ENCODE measurements at regions not wholly inside any gene's neighbourhood (a gene's known extent, or its start where the extent isn't known, plus 50 kb on each side); places are given as distances from the start of the nearest gene placed in this dataset.
"Not testable (repeated sequence)": the region's sequence is repeated elsewhere in the genome, so short reads cannot be mapped to it uniquely, and the experiment has no call there.

DNA sequence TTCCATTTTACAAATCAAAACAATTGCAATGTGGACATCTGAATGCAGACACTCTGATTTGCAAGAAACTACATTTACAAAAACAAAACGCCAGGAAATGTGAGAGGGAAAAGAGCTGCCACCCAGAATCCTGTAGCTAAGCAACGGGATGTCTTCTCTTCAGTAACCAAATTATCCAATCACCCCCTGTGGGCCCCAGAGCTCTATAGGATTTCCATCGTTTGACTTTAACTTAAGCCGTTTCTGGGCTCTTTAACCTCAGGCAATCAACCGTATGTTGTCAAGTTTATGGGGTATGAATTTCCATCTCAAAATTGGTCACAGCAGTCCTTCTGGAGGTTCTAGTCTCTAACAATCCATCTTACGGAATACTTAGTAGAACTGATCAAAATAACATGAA, 240.5 kb downstream of the ETV1 start:
- no peak for ATAC-seq
- TF ChIP-seq RARB (CRISPR knock-in tag; IDR thresholded peaks at IDR 0.05) = no peak

DNA sequence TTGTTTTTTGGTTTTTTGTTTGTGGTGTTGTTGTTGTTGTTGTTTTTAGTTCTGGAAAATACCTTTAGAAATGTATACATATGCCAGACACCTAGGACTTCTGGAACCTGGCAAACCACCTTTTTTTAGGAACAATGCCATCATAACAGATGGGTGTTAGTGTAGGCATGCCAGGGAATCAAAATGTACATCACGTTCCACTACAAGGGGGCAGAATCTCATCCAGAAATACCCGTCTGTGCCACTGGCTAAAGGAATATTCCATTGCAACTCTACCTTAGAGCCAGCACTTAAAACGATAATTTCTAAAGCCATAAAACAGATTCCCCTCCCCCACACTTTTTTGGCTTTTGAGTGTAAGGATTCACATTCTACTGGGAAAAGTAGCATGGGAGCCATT, 239.8 kb downstream of the ETV1 start:
- no peak for TF ChIP-seq ZNF8 (CRISPR knock-in tag; IDR thresholded peaks at IDR 0.05)
- TF ChIP-seq ZFP3 (CRISPR knock-in tag; IDR thresholded peaks at IDR 0.05) = no peak
- no peak for TF ChIP-seq ZNF70 (CRISPR knock-in tag; IDR thresholded peaks at IDR 0.05)
- TF ChIP-seq CSDC2 (CRISPR knock-in tag; IDR thresholded peaks at IDR 0.05) = no peak
- TF ChIP-seq TOX (CRISPR knock-in tag; IDR thresholded peaks at IDR 0.05; ENCODE audit: borderline replicate concordance) = no peak
- ATAC-seq = no peak

DNA sequence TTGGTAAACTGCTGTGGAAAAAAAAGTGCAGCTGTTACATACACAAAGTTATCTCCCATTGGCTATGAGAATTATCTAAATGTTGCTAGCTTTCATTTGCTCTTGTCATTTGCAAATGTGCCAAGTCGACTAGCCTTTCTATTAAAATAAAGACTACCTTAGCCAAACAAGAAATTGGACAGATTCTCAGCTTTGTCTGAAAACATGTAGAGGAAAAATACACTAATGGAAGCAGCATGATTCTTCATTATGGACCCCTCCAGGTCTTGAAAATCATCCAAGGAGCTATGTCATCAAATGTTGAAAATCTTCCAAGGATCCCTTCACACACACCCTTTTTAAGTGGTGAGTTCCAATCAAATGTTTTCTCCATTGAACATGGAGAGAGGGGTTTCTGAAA, 237.7 kb downstream of the ETV1 start:
- no peak for ATAC-seq
- TF ChIP-seq, protein P1, sequence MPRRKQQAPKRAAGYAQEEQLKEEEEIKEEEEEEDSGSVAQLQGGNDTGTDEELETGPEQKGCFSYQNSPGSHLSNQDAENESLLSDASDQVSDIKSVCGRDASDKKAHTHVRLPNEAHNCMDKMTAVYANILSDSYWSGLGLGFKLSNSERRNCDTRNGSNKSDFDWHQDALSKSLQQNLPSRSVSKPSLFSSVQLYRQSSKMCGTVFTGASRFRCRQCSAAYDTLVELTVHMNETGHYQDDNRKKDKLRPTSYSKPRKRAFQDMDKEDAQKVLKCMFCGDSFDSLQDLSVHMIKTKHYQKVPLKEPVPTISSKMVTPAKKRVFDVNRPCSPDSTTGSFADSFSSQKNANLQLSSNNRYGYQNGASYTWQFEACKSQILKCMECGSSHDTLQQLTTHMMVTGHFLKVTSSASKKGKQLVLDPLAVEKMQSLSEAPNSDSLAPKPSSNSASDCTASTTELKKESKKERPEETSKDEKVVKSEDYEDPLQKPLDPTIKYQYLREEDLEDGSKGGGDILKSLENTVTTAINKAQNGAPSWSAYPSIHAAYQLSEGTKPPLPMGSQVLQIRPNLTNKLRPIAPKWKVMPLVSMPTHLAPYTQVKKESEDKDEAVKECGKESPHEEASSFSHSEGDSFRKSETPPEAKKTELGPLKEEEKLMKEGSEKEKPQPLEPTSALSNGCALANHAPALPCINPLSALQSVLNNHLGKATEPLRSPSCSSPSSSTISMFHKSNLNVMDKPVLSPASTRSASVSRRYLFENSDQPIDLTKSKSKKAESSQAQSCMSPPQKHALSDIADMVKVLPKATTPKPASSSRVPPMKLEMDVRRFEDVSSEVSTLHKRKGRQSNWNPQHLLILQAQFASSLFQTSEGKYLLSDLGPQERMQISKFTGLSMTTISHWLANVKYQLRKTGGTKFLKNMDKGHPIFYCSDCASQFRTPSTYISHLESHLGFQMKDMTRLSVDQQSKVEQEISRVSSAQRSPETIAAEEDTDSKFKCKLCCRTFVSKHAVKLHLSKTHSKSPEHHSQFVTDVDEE (CRISPR knock-in tag; IDR thresholded peaks at IDR 0.05) = no peak
- TF ChIP-seq ZNF8 (CRISPR knock-in tag; IDR thresholded peaks at IDR 0.05) (no peak), CSDC2 (CRISPR knock-in tag; IDR thresholded peaks at IDR 0.05) (no peak), TOX (CRISPR knock-in tag; IDR thresholded peaks at IDR 0.05; ENCODE audit: borderline replicate concordance) (no peak)
- TF ChIP-seq, protein P2, sequence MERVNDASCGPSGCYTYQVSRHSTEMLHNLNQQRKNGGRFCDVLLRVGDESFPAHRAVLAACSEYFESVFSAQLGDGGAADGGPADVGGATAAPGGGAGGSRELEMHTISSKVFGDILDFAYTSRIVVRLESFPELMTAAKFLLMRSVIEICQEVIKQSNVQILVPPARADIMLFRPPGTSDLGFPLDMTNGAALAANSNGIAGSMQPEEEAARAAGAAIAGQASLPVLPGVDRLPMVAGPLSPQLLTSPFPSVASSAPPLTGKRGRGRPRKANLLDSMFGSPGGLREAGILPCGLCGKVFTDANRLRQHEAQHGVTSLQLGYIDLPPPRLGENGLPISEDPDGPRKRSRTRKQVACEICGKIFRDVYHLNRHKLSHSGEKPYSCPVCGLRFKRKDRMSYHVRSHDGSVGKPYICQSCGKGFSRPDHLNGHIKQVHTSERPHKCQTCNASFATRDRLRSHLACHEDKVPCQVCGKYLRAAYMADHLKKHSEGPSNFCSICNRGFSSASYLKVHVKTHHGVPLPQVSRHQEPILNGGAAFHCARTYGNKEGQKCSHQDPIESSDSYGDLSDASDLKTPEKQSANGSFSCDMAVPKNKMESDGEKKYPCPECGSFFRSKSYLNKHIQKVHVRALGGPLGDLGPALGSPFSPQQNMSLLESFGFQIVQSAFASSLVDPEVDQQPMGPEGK (CRISPR knock-in tag; IDR thresholded peaks at IDR 0.05; ENCODE audit: borderline replicate concordance) = no peak
- TF ChIP-seq, protein P3, sequence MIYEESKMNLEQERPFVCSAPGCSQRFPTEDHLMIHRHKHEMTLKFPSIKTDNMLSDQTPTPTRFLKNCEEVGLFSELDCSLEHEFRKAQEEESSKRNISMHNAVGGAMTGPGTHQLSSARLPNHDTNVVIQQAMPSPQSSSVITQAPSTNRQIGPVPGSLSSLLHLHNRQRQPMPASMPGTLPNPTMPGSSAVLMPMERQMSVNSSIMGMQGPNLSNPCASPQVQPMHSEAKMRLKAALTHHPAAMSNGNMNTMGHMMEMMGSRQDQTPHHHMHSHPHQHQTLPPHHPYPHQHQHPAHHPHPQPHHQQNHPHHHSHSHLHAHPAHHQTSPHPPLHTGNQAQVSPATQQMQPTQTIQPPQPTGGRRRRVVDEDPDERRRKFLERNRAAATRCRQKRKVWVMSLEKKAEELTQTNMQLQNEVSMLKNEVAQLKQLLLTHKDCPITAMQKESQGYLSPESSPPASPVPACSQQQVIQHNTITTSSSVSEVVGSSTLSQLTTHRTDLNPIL (CRISPR knock-in tag; IDR thresholded peaks at IDR 0.05; ENCODE audit: low read depth) = no peak

DNA sequence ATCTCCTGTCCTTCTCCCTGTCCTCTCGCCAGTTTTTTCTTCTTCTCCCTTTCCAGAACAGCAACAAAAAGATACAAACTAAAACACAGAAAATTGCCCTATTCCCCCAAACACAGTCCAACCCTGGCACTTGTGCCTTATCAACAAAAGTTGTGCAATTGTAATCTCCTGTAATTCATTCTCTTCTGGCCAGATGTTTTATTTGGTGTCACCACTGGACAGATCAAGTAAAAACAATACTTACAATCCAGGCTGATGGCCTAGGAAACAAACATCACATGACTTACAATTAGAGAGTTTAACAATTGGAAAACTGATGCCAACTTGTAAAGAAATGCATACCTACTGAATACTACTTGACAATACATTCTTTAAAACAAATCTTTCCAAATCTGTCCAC, 231.6 kb downstream of the ETV1 start:
- ATAC-seq = no peak

DNA sequence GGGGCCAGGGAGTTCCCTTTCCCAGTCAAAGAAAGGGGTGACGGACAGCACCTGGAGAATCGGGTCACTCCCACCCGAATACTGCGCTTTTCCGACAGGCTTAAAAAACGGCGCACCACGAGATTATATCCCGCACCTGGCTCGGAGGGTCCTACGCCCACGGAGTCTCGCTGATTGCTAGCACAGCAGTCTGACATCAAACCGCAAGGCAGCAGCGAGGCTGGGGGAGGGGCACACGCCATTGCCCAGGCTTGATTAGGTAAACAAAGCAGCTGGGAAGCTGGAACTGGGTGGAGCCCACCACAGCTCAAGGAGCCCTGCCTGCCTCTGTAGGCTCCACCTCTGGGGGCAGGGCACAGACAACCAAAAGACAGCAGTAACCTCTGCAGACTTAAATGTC, 223.6 kb downstream of the ETV1 start:
- not testable (repeated sequence) for ATAC-seq

More for the DNA sequence above, 231.6 kb downstream of the ETV1 start:
- TF ChIP-seq TOX (CRISPR knock-in tag; IDR thresholded peaks at IDR 0.05; ENCODE audit: borderline replicate concordance) = no peak
- TF ChIP-seq PPARA (CRISPR knock-in tag; IDR thresholded peaks at IDR 0.05; ENCODE audit: borderline replicate concordance) = no peak
- TF ChIP-seq ZFP30 (CRISPR knock-in tag; IDR thresholded peaks at IDR 0.05) = no peak
- no peak for TF ChIP-seq SNAI2 (CRISPR knock-in tag; IDR thresholded peaks at IDR 0.05)
- no peak for TF ChIP-seq TCF4 (CRISPR knock-in tag; IDR thresholded peaks at IDR 0.05; ENCODE audit: borderline replicate concordance)
- TF ChIP-seq, protein P4, sequence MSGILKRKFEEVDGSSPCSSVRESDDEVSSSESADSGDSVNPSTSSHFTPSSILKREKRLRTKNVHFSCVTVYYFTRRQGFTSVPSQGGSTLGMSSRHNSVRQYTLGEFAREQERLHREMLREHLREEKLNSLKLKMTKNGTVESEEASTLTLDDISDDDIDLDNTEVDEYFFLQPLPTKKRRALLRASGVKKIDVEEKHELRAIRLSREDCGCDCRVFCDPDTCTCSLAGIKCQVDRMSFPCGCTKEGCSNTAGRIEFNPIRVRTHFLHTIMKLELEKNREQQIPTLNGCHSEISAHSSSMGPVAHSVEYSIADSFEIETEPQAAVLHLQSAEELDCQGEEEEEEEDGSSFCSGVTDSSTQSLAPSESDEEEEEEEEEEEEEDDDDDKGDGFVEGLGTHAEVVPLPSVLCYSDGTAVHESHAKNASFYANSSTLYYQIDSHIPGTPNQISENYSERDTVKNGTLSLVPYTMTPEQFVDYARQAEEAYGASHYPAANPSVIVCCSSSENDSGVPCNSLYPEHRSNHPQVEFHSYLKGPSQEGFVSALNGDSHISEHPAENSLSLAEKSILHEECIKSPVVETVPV (CRISPR knock-in tag; IDR thresholded peaks at IDR 0.05) = no peak

DNA sequence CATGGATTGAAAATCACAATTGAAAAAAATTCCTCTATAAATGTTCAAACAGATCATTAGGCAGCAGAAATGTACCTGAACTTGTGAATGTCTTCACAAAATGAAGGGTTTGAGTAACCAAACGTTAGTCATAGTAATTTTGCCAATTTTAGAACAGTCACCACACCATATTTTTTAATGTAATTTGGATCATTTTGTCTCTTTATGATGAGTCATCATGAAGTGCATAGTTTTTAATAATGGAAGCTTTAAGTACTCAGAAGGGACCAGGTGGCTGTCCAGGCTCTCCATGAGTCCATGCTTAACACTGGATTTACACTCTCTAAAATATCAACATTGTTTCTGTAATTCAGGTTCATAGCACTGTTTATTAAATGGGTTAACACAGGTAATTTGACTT, 219.2 kb downstream of the ETV1 start:
- peak; percentile 39; the same call in 2 of the 3 replicates for ATAC-seq
- no peak for TF ChIP-seq ZNF565 (CRISPR knock-in tag; conservative IDR thresholded peaks at IDR 0.05; ENCODE audit: low read depth)
- TF ChIP-seq, protein P4 (CRISPR knock-in tag; IDR thresholded peaks at IDR 0.05) = no peak
- TF ChIP-seq PPARA (CRISPR knock-in tag; IDR thresholded peaks at IDR 0.05; ENCODE audit: borderline replicate concordance) = no peak
- TF ChIP-seq, protein P5, sequence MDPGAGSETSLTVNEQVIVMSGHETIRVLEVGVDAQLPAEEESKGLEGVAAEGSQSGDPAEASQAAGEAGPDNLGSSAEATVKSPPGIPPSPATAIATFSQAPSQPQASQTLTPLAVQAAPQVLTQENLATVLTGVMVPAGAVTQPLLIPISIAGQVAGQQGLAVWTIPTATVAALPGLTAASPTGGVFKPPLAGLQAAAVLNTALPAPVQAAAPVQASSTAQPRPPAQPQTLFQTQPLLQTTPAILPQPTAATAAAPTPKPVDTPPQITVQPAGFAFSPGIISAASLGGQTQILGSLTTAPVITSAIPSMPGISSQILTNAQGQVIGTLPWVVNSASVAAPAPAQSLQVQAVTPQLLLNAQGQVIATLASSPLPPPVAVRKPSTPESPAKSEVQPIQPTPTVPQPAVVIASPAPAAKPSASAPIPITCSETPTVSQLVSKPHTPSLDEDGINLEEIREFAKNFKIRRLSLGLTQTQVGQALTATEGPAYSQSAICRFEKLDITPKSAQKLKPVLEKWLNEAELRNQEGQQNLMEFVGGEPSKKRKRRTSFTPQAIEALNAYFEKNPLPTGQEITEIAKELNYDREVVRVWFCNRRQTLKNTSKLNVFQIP (CRISPR knock-in tag; IDR thresholded peaks at IDR 0.05; ENCODE audit: borderline replicate concordance, low read depth) = no peak
- TF ChIP-seq SNAI2 (CRISPR knock-in tag; IDR thresholded peaks at IDR 0.05) = no peak
- no peak for TF ChIP-seq TOX (CRISPR knock-in tag; IDR thresholded peaks at IDR 0.05; ENCODE audit: borderline replicate concordance)
- TF ChIP-seq ARNTL (CRISPR knock-in tag; IDR thresholded peaks at IDR 0.05; ENCODE audit: borderline replicate concordance, low read depth) = no peak
- TF ChIP-seq ZC3H10 (CRISPR knock-in tag; IDR thresholded peaks at IDR 0.05) = no peak
- no peak for TF ChIP-seq ZFP3 (CRISPR knock-in tag; IDR thresholded peaks at IDR 0.05)
- TF ChIP-seq ISL1 (CRISPR knock-in tag; IDR thresholded peaks at IDR 0.05) = no peak
- no peak for TF ChIP-seq GLIS3 (CRISPR knock-in tag; IDR thresholded peaks at IDR 0.05)
- TF ChIP-seq TCF4 (CRISPR knock-in tag; IDR thresholded peaks at IDR 0.05; ENCODE audit: borderline replicate concordance) = no peak
- no peak for TF ChIP-seq ZNF8 (CRISPR knock-in tag; IDR thresholded peaks at IDR 0.05)
- TF ChIP-seq, protein P2 (CRISPR knock-in tag; IDR thresholded peaks at IDR 0.05; ENCODE audit: borderline replicate concordance) = no peak

Measured in SK-N-SH treated with all-trans-retinoic acid at 6 μM for 48 hours (cell line).